Mesodermal cell (in vitro differentiated cells): ENCODE measurements at regions not wholly inside any gene's neighbourhood (a gene's known extent, or its start where the extent isn't known, plus 50 kb on each side); places are given as distances from the start of the nearest gene placed in this dataset.

Experiments
- H3K27ac ChIP-seq: 2 replicates; pipeline ENCODE4 v1.7.0; 2013; ENCODE audit warnings: mild to moderate bottlenecking, low read depth, low read length, moderate library complexity; ENCODE audit not compliant: severe bottlenecking
- H3K36me3 ChIP-seq: 2 replicates; pipeline ENCODE4 v1.7.1; 2013; ENCODE audit warnings: mild to moderate bottlenecking, low read length, moderate library complexity; ENCODE audit not compliant: control insufficient read depth, insufficient read depth
- H3K4me1 ChIP-seq: one replicate; pipeline ENCODE4 v1.7.1; 2013; ENCODE audit warnings: mild to moderate bottlenecking, low read length; ENCODE audit not compliant: insufficient read depth, control insufficient read depth, poor library complexity, severe bottlenecking
- H3K4me3 ChIP-seq: 2 replicates; pipeline ENCODE4 v1.7.0; 2013; ENCODE audit warnings: low read length, control low read depth, mild to moderate bottlenecking; ENCODE audit not compliant: insufficient read depth, poor library complexity, severe bottlenecking; ENCODE audit errors: extremely low read depth
- H3K9me3 ChIP-seq: 2 replicates; pipeline ENCODE4 v1.7.1; 2013; ENCODE audit warnings: mild to moderate bottlenecking, low read length, moderate library complexity; ENCODE audit not compliant: control insufficient read depth
- whole genome bisulfite sequencing, 2 experiments: methylation state at CpG; one replicate each; pipeline ENCODE4 v1.1.5; 2013; ENCODE audit warnings: missing lambda C conversion rate in 2 of 2; ENCODE audit not compliant: insufficient coverage in 2 of 2; 5-methylcytosine and 5-hydroxymethylcytosine counted together

DNA sequence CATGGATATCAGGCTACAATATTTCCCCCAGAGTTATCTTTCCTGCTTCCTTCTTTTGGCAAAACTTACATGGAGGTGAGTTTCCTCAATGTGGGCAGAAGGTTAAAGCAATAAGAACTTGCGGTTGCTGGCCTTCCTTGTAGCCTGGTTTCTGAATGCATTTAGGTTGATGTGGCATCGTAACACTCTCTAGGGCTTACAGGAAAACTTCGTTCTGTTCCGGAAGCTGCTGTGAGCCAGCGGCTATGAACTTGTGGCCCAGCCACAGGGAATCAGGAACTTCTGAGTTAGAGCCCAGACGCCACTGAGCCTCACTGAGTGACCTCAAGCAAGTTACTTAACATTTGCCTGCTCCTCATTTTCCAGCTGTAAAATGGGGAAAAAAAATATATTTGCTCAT, 623.4 kb upstream of the ADAMTS5 start:
- Histone ChIP-seq H3K4me1 (no peaks in the 10 kb centered on the region), H3K9me3 (no peaks in the 10 kb centered on the region), H3K27ac (no peak overlapping the region), H3K36me3 (no peaks in the 10 kb centered on the region), H3K4me3 (no peak overlapping the region)
- 91 to 92% methylated on average over 6 of the region's 6 CpGs for whole genome bisulfite sequencing, 2 experiments

DNA sequence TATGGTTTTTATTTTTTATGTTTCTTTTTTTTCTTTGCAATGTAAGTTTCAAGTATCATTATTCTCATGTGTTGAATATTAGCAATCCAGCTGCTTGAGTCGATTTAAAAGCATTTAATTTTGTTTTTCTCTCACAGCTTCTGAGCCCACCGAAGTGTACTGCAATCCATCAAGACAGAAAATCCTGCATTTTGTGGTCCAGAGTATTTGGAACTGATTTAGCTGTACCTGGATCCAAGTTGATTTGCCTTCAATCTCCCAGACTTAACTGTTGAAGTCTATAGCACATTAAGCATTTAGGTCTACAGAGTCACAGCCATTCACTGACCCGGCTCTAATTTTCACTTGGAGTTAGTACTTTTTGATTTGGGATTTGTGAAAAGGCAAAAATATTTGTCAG, 622.9 kb upstream of the ADAMTS5 start:
- H3K27ac ChIP-seq = no peak overlapping the region
- H3K4me1 ChIP-seq = no peaks in the 10 kb centered on the region
- H3K4me3 ChIP-seq = no peak overlapping the region
- no peaks in the 10 kb centered on the region for H3K36me3 ChIP-seq
- 83 to 86% methylated on average over 1 of the region's 3 CpGs for WGBS, 2 experiments
- no peaks in the 10 kb centered on the region for H3K9me3 ChIP-seq

DNA sequence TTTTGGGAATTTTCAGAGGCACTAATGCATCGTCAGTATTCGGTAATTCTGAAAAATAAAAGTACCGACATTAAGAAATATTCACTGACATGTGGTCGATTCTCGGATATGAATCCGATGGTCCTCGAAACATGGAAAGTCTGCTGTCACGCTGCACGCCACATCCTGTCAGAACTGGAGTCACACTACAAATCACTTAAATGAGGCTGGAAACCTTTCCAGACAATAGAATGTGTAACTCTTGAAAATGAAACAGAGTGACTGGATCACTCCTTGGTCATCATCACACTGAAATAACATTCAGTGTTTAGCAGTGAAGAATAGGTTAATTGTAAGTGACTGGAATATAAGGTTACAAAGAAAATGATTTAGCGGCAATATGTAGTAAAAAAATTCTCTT, 620.1 kb upstream of the ADAMTS5 start:
- Histone ChIP-seq H3K27ac (no peak overlapping the region), H3K4me1 (no peaks in the 10 kb centered on the region), H3K9me3 (no peaks in the 10 kb centered on the region), H3K4me3 (no peak overlapping the region), H3K36me3 (no peaks in the 10 kb centered on the region)
- 90 to 96% methylated on average over 9 of the region's 10 CpGs for WGBS, 2 experiments

DNA sequence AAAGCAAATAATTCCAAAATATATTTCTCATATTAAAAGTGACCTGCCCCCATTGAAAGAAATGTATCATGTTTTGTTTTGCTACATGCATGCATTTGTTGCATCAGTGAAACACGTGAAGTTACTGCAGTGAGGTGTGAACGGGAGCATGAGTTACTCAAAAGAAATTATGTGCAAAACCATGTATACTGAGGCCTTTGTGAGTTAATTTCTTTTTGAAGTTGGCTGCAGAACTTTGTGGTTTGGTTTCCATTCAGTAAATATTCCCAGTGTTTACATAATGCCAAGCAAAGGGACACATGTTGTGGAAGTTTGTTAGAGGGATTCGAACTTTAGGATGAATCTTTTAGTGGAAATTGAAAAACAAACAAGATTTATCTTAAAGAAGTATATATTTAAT, 619.4 kb upstream of the ADAMTS5 start:
- H3K4me3 ChIP-seq = no peak overlapping the region
- no peaks in the 10 kb centered on the region for H3K36me3 ChIP-seq
- no peak overlapping the region for H3K27ac ChIP-seq
- 85 to 93% methylated on average over 2 of the region's 3 CpGs for WGBS, 2 experiments
- no peaks in the 10 kb centered on the region for H3K4me1 ChIP-seq
- no peaks in the 10 kb centered on the region for H3K9me3 ChIP-seq

DNA sequence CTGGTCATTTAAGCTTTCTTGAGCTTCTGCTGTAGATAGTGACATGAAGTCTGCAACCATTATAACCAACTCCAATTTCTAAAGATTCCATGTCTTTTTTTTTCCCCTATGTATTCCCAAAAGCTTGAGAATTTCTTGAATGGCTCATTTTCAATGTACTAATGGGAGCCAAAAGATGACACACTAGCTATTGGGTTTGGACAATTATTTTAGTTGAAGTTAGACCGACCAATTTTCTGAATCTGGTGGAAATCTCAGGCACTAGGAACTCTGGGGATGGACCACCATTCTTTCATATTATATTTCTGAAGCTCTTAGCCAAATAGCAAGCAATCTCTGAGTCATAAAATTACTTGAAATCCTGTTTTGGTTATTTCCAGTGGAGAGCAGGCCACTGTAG, 617.4 kb upstream of the ADAMTS5 start:
- Histone ChIP-seq H3K9me3 (no peaks in the 10 kb centered on the region), H3K4me1 (no peaks in the 10 kb centered on the region), H3K27ac (no peak overlapping the region), H3K36me3 (no peaks in the 10 kb centered on the region), H3K4me3 (no peak overlapping the region)
- 67 to 100% methylated on average over 1 of the region's 1 CpG for WGBS, 2 experiments

DNA sequence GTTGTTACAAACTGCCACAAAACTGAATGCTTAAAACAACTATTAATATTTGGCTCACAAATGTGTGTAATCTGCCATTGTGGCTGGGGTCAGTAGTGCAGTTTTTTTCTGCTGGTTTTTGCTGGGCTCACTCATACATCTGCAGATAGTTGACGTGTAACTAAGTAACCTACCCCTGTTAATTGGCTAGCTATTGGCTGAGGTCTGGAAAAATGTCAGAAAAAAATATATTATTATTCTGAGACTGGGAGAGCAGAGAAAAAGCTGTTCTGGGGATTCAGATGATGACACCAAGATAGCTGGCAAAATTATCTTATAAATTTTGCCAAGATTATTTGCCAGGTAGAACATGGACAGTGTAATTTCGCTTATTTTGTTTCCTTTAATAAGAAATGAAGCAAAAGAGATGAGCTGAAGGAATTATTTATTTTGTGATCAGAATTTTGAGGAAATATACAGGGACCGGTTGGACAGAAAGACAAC, 616.1 kb upstream of the ADAMTS5 start:
- Histone ChIP-seq H3K4me1 (no peaks in the 10 kb centered on the region), H3K4me3 (no peak overlapping the region), H3K9me3 (no peaks in the 10 kb centered on the region), H3K27ac (no peak overlapping the region), H3K36me3 (no peaks in the 10 kb centered on the region)
- WGBS, 2 experiments = 100% methylated on average over 1 of the region's 3 CpGs; no CpG with 5 or more reads in 1 of the 2 experiments

DNA sequence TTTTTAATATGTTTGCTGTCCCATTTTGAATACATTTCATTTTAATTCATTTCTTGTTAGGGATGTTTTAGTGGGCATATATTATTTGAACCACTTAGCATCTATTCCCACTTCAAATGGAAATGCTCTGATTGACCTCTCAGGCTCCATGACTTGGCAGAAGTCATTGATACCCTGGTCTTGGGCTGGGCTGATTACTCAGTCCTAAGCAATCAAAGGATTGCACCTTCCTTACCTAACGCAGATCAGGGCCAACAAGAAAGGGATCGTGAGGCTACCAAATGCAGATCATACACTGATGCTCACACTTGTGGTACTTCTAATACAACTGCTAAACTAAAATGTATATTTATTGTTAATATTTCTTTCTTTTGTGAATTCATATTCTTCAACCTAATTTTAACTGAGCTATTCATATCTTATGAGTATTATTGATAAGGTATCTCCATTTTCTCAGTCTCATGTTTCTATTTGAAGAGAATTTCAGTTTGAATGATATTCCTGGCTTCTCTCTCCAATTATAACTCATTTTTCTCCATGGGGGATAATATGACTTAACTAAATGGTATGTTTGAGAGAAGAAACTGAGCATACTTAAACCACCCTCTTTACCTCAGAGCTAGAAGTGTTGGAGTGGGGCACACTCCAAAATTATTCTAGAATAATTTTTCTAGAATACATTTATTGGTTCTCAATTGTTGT, 615.5 kb upstream of the ADAMTS5 start:
- no peak overlapping the region for H3K27ac ChIP-seq
- WGBS, 2 experiments = no CpG with 5 or more reads among the region's 2 CpGs
- no peaks in the 10 kb centered on the region for H3K9me3 ChIP-seq
- H3K4me1 ChIP-seq = no peaks in the 10 kb centered on the region
- no peaks in the 10 kb centered on the region for H3K36me3 ChIP-seq
- no peak overlapping the region for H3K4me3 ChIP-seq

DNA sequence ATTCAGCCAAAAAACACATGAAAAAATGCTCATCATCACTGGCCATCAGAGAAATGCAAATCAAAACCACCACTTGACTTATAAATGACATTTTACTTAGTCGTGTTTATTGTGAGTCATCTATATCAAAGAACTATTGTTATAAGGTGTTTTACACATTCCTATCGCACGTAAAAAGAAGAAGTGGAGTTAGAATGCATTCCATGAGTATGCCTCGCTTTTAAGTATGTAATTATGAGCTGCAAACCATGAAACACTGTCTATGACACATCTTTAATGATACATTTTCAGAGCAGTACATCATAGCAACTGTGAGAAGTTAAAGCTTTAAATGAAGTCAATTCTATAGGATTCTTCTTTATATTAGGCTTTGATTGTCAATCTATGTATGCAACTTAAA, 614.3 kb upstream of the ADAMTS5 start:
- no CpG with 5 or more reads among the region's 4 CpGs for WGBS, 2 experiments
- Histone ChIP-seq H3K9me3 (no peaks in the 10 kb centered on the region), H3K27ac (no peak overlapping the region), H3K4me1 (no peaks in the 10 kb centered on the region), H3K4me3 (no peak overlapping the region), H3K36me3 (no peaks in the 10 kb centered on the region)

DNA sequence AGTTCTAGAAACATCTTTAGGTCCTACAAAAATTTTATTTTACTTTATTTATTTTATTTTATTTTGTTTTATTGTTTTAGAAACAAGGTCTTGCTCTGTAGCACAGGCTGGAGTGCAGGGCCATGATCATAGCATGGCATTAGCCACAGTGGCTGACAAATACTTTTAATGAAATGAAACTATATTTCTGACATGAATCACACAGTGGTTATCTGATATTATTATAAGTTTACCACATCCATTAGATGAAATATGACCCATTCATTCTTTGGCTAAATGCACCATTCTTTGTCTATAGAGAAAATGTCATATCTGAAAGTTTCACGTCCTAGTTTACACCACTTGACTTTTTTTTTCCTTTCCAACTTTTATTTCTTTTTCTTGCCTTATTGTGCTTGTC, 613.4 kb upstream of the ADAMTS5 start:
- Histone ChIP-seq H3K36me3 (no peaks in the 10 kb centered on the region), H3K4me1 (no peaks in the 10 kb centered on the region), H3K4me3 (no peak overlapping the region), H3K27ac (no peak overlapping the region), H3K9me3 (no peaks in the 10 kb centered on the region)
- WGBS, 2 experiments = 60% methylated on average over 1 of the region's 1 CpG; no CpG with 5 or more reads in 1 of the 2 experiments

DNA sequence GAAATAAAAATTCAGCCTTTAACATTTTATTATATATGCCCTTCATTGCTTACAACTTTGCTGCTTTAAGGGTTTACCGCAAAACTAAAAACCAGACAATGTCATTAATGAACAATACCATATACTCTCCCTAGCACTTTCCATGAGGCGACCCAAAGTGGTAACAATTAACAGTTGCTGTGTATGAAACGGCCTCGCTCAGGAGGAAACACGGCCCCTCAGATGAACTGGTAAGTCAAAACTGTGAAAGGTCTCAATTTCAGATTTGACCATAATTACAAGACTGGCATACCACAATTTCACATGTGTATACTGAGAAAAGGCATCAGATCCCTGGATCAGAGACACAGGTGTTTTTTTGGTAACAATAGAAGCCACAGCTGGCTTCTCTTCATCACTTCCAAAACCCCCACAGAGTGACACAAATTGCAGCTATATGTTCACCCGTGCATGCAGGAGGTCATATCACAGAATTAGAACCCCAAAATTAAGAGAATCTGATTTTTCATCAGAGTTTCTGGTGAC, 611.9 kb upstream of the ADAMTS5 start:
- Histone ChIP-seq H3K9me3 (no peaks in the 10 kb centered on the region), H3K27ac (no peak overlapping the region), H3K4me1 (no peaks in the 10 kb centered on the region), H3K4me3 (no peak overlapping the region), H3K36me3 (no peaks in the 10 kb centered on the region)
- 80 to 91% methylated on average over 3 to 5 of the region's 6 CpGs for WGBS, 2 experiments

DNA sequence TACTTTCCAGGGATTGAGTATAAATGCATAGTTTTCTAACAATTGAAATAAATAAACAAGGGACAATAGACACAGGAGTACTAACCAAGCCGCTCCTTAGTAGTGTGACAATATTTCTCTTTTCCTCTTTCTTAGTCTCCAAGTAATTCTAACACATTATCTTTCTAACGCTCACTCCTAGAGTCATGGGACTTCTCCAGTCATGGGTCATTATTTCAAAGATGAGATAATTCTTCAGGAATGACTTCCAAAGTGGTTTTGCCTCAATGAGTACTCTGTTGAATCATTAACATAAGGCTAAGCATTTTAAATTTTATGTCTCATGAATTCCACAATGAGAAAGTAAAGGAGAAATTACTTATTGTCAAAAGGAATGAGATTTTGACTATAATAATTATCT, 605.8 kb upstream of the ADAMTS5 start:
- Histone ChIP-seq H3K4me1 (peaks cover 22% of the 10 kb centered on the region), H3K9me3 (no peaks in the 10 kb centered on the region), H3K4me3 (no peak overlapping the region), H3K27ac (peak overlapping the region; percentile 4), H3K36me3 (no peaks in the 10 kb centered on the region)
- 100% methylated on average over 1 of the region's 2 CpGs; no CpG with 5 or more reads in 1 of the 2 experiments for WGBS, 2 experiments
